OCI-LY1 (cell line): ENCODE measurements at regions not wholly inside any gene's neighbourhood (a gene's known extent, or its start where the extent isn't known, plus 50 kb on each side); places are given as distances from the start of the nearest gene placed in this dataset.

Experiments used
- CTCF ChIP-seq: fragments of 200-600 bp; sonication (generic), shearing (Covaris generic); IDR thresholded peaks from 2 replicates; pipeline ENCODE4 v1.5.1; 2017; ENCODE audit warnings: mild to moderate bottlenecking, antibody characterized with exemption, low read length, moderate library complexity, mixed read lengths
- EZH2 ChIP-seq: fragments of 200-600 bp; sonication (generic), shearing (Covaris generic); IDR thresholded peaks from 2 replicates; pipeline ENCODE4 v1.8.0; 2017; ENCODE audit warnings: borderline replicate concordance, mixed run types, mild to moderate bottlenecking, antibody characterized with exemption, low read length, moderate library complexity, mixed read lengths

- TF ChIP-seq CTCF = no peak
- no peak for TF ChIP-seq EZH2
These were observed 237.8 kb upstream of the RAB6C start for GRCh38 chr2:129741623-129742022.
